ENCODE measurements at regions not wholly inside any gene's neighbourhood (a gene's known extent, or its start where the extent isn't known, plus 50 kb on each side); places are given as distances from the start of the nearest gene placed in this dataset.

GRCh38 chr14:95796788-95797187 is 79.8 kb upstream of the TUNAR start:
- TF ChIP-seq CTCF (IDR thresholded peaks at IDR 0.05), result no peak
- TF ChIP-seq POLR2A (IDR thresholded peaks at IDR 0.05), result no peak

All from testis (tissue), 2 donors.